HK-2 (cell line): ENCODE measurements at regions not wholly inside any gene's neighbourhood (a gene's known extent, or its start where the extent isn't known, plus 50 kb on each side); places are given as distances from the start of the nearest gene placed in this dataset.
A peak's percentile ranks its signal among the peaks of the same experiment; 100 is the strongest.

Experiments
- DNase-seq: peaks from one replicate; pipeline ENCODE4 v3.0.0-alpha.2; 2018; ENCODE audit not compliant: unreplicated experiment

GRCh38 chr3:124491098-124491497 is 239.2 kb upstream of the UMPS start:
- DNase-seq, result no peak

- DNase-seq, result no peak
Measured at GRCh38 chr3:124491875-124492274, 238.4 kb upstream of the UMPS start.

DNA sequence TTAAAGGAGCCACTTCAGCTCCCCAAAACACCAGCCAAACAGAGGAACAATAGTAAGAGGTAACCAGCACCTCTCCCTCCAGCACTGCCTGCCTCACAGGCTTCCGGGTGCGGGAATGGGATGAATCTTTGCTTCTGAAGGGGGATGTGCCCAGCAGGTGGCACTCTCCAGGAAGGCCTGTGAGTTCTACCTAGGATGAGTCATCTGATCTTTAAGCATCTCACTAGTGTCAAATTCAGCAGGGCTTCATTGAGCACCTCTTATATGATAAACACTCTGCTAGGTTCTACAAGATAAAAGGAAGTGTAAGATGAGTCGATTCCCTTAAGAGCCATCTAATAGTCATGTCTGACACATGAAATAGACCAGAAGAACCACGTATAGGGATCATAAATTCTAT is 237.4 kb upstream of the UMPS start:
- DNase-seq, result peak; percentile 67

DNA sequence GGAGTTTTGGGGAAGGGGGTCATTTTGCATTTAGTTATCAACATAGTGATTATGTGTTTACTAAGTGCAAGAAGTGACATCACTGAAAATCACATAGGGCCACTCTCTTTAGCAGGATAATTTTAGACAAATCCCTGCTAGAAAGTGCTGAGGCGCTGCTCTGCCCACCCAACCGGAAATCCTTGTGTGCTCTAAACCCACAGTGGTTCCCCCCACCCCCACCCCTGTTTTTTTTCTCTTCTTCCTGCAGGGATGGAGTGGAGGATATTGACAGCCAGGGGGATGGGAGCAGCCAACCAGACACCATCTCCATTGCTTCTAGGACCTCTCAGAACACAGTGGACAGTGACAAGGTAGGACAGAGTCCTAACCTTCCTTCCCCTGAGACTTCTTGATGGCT is 234.2 kb upstream of the UMPS start:
- DNase-seq, result peak; percentile 36

GRCh38 chr3:124497487-124497886 is 232.8 kb upstream of the UMPS start:
- DNase-seq, result no peak

DNA sequence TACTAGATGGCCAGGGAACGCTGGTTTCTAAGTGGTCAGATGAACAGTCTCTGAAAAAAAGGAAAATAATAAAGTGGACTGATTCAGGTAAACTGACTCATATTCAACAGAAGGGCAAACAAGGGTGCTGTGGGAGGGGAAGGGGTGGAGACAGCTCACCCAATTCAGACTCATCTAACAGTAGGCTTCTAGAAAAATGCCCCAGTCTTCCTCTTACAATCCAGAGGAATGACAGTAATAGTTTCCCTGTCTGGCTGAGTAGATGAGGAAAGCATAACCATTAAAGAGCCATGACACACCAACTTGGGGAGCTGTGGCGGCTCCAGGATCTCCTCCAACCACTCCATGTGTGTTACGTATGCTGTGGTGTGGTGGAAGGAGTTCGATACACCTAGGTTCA is 231.4 kb upstream of the UMPS start:
- DNase-seq, result no peak

DNA sequence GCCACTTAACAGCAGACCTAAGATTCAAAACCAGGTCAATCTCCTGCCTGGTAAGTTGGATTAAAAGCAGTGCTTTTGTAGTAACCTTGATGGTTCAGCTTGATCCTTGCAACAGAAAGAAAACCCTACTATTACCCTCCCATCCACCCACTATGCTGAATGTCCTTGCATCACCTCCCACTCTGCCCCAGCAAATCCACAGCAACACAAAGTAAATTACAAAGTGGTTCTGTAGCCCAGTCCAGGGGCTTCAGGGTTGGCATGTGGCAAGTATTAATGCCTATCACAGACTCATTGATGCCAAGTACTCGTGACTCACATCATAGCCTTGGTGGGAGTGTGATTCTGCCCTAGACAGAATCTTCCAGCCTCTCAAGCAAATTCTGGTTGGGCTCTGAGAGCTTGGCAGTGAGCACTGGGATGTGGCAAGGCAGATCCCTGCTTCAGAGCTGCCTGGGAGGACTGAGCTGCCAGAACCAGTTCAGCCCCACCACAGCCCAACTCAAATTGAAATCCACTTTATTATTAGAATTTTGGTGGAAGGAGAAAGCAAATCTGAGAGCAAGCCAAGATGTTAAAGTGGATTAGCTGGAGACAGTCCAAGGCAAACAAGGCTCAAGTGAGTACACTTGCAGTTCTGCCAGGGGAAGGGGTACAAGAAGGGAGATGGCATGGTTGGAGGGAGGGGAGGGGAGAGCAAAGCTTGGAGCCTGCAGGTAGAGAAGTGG is 225.8 kb upstream of the UMPS start:
- no peak for DNase-seq

- DNase-seq, result no peak
Measured at GRCh38 chr3:124509884-124510283, 220.4 kb upstream of the UMPS start.

DNA sequence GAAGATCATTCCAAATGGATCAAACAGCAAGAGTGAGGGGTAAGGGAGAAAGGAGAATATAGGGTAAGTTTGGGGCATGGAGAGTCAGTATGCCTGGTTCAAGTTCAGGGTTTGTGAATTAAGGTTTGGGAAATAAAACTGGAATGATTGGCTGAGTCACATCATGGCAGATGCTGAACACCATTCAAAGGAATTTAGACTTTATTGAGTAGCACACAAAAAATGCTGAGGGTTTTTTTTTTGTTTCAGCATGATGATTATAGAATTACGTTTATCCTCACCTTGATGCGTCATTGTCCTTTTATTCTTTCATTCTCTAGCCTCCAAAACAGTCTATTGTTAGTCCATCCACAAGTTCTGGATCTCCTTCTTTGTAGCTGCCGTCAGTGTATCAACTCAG is 220.0 kb upstream of the UMPS start:
- no peak for DNase-seq

DNA sequence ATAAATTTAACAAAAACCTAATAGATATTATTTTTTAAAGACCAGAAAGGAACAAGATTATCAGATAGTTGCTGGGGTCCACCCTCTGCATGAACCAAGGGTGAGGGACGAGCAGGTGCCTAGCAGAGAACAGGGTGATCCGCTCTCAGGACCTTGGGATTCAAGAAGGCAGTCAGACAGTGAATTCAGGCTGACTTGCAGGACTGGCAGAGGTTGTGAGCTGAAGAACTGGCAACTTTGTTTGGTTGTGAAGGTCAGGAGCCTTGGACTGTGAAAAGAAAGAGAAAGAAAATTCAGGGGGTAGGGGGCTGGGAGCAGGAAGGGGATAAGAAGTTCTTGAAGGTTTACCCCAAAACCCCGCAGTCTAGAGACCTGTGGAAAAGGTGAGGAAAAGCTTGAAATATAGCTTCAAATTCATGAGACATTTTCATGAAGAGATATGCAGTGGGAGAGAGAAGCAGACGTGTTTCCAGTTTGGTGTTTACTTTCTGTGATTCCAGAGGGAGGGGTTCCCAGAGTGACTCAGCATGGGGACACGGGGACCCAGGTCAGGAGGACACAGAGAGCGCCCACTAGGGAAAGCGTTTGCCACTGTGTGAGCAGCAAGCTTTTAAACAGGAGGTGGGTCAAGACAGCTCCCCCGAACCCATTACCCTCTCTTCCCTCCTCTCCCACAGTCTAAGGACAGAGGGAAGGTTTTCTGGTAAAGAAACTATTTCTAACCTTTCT is 217.2 kb upstream of the UMPS start:
- no peak for DNase-seq

- no peak for DNase-seq
Measured at GRCh38 chr3:124513610-124513997, 216.6 kb upstream of the UMPS start.

GRCh38 chr3:124514683-124515082 is 215.6 kb upstream of the UMPS start:
- DNase-seq, result no peak

GRCh38 chr3:124516333-124516732 is 213.9 kb upstream of the UMPS start:
- no peak for DNase-seq

DNA sequence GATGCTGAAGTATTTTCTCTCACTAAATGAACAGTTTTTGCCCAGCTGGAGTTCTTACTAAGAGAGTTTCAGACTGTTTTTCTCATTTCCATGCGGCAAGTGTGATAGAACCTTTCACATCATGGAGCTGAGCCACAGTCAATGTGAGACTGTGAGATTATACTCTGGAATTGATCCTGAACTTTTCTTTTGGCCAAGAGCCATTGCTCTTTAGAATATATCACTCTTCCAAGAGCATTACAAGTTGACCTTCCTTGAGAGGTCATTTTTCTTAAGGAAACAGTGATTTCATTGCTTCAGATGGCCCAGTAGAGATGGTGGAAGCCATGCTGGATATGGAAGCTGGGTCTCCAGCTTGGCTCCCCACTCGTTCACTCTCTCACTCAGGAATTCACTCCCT is 212.9 kb upstream of the UMPS start:
- no peak for DNase-seq

GRCh38 chr3:124518350-124518749 is 211.9 kb upstream of the UMPS start:
- DNase-seq, result no peak

- DNase-seq, result no peak
Measured at GRCh38 chr3:124519591-124520194, 210.6 kb upstream of the UMPS start.

DNA sequence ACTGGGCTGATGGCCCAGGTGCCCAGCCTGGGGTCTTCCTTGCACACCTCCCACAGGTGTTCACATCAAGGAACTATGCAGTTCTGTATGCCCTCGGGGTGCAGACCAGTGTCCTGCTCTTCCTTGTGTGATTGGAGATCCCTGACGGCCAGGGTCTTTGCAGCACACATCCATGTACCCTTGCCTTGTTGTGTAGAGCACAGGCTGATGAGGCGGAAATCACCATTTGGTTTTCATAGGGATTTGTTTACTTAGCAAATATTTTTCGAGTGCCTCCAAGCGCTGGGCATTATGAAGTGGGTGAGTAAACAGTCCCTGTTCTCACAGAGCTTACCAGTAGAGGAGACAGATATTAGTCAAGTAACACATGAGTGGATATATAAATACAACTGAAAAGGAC is 209.3 kb upstream of the UMPS start:
- DNase-seq, result no peak

- no peak for DNase-seq
Measured at GRCh38 chr3:124522082-124522625, 208.1 kb upstream of the UMPS start.

DNA sequence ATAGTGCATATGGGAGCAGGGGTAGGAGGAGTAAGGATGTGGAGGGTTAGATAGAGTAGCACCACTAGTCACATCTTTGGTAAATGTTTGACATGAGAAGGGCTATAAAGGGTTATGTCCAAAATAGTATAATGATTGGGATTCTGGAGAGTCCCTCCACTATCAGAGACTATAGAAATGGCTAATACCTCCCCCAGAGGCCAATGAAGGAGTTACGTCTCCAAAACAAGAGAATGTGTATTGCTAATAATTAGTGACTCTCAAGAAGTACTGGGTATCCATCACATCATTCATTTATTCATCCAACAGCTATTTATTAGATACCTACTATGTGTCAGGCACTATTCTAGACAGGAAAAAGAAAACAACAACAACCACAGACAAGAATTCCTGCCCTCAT is 203.7 kb upstream of the UMPS start:
- DNase-seq, result no peak

DNA sequence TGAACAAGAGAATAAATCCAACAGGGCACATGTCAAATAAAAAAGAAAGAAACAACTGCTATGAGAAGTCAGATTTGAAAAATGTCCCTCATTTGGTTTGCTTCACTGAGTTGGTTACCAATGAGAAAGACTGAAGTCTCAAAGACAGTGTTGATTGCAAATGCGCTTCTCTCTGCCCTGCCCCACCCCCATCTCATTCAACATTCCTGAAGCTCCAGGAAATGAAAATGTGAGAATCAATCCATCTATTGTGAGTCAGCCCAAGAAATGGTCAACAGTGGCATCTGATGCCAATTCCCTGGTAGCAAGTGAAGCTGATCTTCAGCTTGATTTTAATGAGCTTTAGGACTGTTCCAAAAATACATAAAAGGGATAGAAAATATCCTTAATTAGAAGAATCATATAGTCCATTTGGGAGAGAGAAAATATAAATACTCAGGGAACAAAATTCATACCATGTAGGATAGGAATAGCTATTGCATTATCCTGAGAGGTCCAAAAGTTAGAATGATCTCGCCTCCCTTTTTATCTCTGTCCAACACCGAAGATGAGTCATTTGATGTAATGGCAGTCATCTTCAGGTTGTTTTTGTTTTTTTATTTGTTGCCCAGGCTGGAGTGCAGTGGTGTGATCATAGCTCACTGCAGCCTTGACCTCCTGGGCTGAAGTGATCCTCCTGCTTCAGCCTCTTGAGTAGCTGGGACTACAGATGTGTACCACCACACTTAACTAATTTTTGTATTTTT is 200.3 kb upstream of the UMPS start:
- DNase-seq, result no peak

DNA sequence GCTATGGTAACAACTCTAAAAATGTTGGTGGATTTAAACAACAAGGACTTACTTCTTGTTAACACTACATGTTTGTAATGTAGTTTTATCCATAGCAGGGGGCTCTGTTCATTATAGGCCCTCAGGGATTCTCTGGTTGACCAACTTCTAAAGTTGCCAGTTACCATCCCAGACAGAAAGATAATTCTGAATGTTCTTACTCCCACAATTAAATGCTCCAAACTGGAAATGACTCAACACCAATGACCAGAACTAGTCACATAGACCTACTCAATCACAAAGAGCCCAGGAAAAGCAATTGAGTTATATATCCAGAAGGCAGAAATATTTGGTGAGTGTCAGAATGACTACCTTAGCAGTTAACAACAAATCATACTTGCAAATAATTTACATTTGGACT is 199.3 kb upstream of the UMPS start:
- DNase-seq, result no peak

DNA sequence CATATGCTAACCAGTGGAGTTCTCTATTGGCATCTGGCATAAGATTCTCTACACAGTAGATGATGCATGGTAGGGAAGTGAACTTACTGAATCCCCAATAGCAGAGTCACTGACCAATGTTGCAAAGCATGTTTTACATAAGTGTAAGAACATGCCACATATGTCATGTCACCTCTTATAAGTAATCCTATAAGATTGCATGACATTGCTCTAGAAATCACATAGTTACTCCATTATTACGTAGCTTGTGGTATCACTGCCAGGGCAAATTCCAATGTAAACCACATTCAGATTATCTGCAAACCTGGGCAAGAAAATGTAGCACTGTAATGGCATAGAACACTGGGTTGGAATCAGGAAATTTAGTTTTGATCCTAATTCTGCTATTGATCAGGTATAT is 198.2 kb upstream of the UMPS start:
- no peak for DNase-seq
